Brain microvascular endothelial cell (primary cell): ENCODE measurements at regions not wholly inside any gene's neighbourhood (a gene's known extent, or its start where the extent isn't known, plus 50 kb on each side); places are given as distances from the start of the nearest gene placed in this dataset.

Experiments
- DNase-seq: peaks from one replicate; pipeline ENCODE4 v3.0.0-alpha.2; 2020
- H3K27ac ChIP-seq: fragments of 250-450 bp; sonication (Bioruptor Pico); 2 replicates; pipeline ENCODE4 v1.5.1; 2020; ENCODE audit warnings: mild to moderate bottlenecking, moderate library complexity
- H3K27me3 ChIP-seq: fragments of 250-450 bp; sonication (Bioruptor Pico); replicated peaks from 2 replicates; pipeline ENCODE4 v1.5.1; 2020; ENCODE audit warnings: mild to moderate bottlenecking
- H3K36me3 ChIP-seq: fragments of 250-450 bp; sonication (Bioruptor Pico); replicated peaks from 2 replicates; pipeline ENCODE4 v1.5.1; 2020; ENCODE audit warnings: mild to moderate bottlenecking
- H3K4me3 ChIP-seq: 2 replicates; pipeline ENCODE4 v1.5.1; 2011; ENCODE audit warnings: low read depth, mild to moderate bottlenecking, control low read depth, low read length, moderate library complexity
- CTCF ChIP-seq: IDR thresholded peaks from 2 replicates; pipeline ENCODE4 v1.5.1; 2011; ENCODE audit warnings: low read depth, mild to moderate bottlenecking, moderate library complexity, low read length, control low read depth, inconsistent platforms; ENCODE audit errors: missing control alignments
- in situ Hi-C: cut with HindIII; loops from 2 replicates; pipeline ENCODE4 v1.10.0; 2017; ENCODE audit warnings: low sequenced_read_pairs, low pct_ligation_motif_present

- no peak for TF ChIP-seq CTCF
- DNase-seq = no peak
- in situ Hi-C loops = no loop called here
- Histone ChIP-seq H3K27ac (no peak overlapping the region), H3K4me3 (no peak overlapping the region), H3K27me3 (no peaks in the 10 kb centered on the region), H3K36me3 (no peaks in the 10 kb centered on the region)
These were observed 417.7 kb downstream of the BUD13 start for GRCh38 chr11:116355104-116355503.

GRCh38 chr11:116353589-116353988 lies 419.2 kb downstream of the BUD13 start:
- TF ChIP-seq CTCF = no peak
- Histone ChIP-seq H3K27ac (no peak overlapping the region), H3K27me3 (no peaks in the 10 kb centered on the region), H3K36me3 (no peaks in the 10 kb centered on the region), H3K4me3 (no peak overlapping the region)
- no peak for DNase-seq
- in situ Hi-C loops = no loop called here

GRCh38 chr11:116352881-116353280 lies 419.9 kb downstream of the BUD13 start:
- in situ Hi-C loops = no loop called here

GRCh38 chr11:116348226-116348625 lies 424.6 kb downstream of the BUD13 start:
- no peak for DNase-seq
- TF ChIP-seq CTCF = no peak
- Histone ChIP-seq H3K27ac (no peak overlapping the region), H3K36me3 (no peaks in the 10 kb centered on the region), H3K27me3 (no peaks in the 10 kb centered on the region), H3K4me3 (no peak overlapping the region)
- in situ Hi-C loops = no loop called here

More at GRCh38 chr11:116352881-116353280, 419.9 kb downstream of the BUD13 start:
- Histone ChIP-seq H3K36me3 (no peaks in the 10 kb centered on the region), H3K27me3 (no peaks in the 10 kb centered on the region), H3K27ac (no peak overlapping the region), H3K4me3 (no peak overlapping the region)
- TF ChIP-seq CTCF = no peak
- no peak for DNase-seq

- no peak overlapping the region for H3K27ac ChIP-seq
- no peaks in the 10 kb centered on the region for H3K36me3 ChIP-seq
- in situ Hi-C loops = no loop called here
- H3K27me3 ChIP-seq = no peaks in the 10 kb centered on the region
- no peak overlapping the region for H3K4me3 ChIP-seq
- TF ChIP-seq CTCF = no peak
- no peak for DNase-seq
These were observed 427.2 kb downstream of the BUD13 start for GRCh38 chr11:116345575-116345974.

- no peaks in the 10 kb centered on the region for H3K36me3 ChIP-seq
- H3K4me3 ChIP-seq = no peak overlapping the region
- no peaks in the 10 kb centered on the region for H3K27me3 ChIP-seq
- TF ChIP-seq CTCF = no peak
- in situ Hi-C loops = no loop called here
- no peak overlapping the region for H3K27ac ChIP-seq
- no peak for DNase-seq
These were observed 428.2 kb downstream of the BUD13 start for GRCh38 chr11:116344601-116345000.
